HepG2 (cell line): ENCODE measurements at regions not wholly inside any gene's neighbourhood (a gene's known extent, or its start where the extent isn't known, plus 50 kb on each side); places are given as distances from the start of the nearest gene placed in this dataset.

Experiments
- CENPX ChIP-seq: sonication (generic); formaldehyde crosslinking; IDR thresholded peaks from 2 replicates; pipeline ENCODE4 v1.9.0; 2021; ENCODE audit warnings: mild to moderate bottlenecking, missing genetic modification reagents, moderate library complexity
- FOXP1 ChIP-seq, 2 experiments: fragments of 450-650 bp in 1 of 2; IDR thresholded peaks; 2 replicates each; pipeline ENCODE4 v1.6.1; 2017 to 2018; ENCODE audit warnings: antibody characterized with exemption in 1 of 2
- RBAK ChIP-seq: sonication (generic); formaldehyde crosslinking; IDR thresholded peaks from 2 replicates; pipeline ENCODE4 v1.5.1; 2020; ENCODE audit warnings: mild to moderate bottlenecking, missing genetic modification reagents
- SP2 ChIP-seq: sonication (generic); formaldehyde crosslinking; IDR thresholded peaks from 2 replicates; pipeline ENCODE4 v1.5.1; 2020; ENCODE audit warnings: mild to moderate bottlenecking, missing genetic modification reagents
- U2AF1 ChIP-seq: fragments of 200-400 bp; formaldehyde crosslinking; optimal IDR thresholded peaks from 2 replicates; pipeline ENCODE3; 2017; ENCODE audit warnings: mild to moderate bottlenecking, low read depth, low read length
- ZNF260 ChIP-seq: sonication (generic); formaldehyde crosslinking; IDR thresholded peaks from 2 replicates; pipeline ENCODE4 v1.4.0; 2020; ENCODE audit warnings: missing genetic modification reagents, low read depth, mild to moderate bottlenecking, borderline replicate concordance
- ZNF407 ChIP-seq: sonication (generic); formaldehyde crosslinking; IDR thresholded peaks from one replicate; pipeline ENCODE4 v1.5.1; 2020; ENCODE audit warnings: mild to moderate bottlenecking, missing genetic modification reagents; ENCODE audit errors: not compliant biosample characterization

- no peak for TF ChIP-seq CENPX (CRISPR knock-in tag)
- TF ChIP-seq U2AF1: no peak
- TF ChIP-seq ZNF260 (CRISPR knock-in tag): no peak
- no peak for TF ChIP-seq FOXP1 (IDR thresholded peaks at IDR 0.05)
- TF ChIP-seq FOXP1 (CRISPR knock-in tag; IDR thresholded peaks at IDR 0.05): no peak
- TF ChIP-seq SP2 (CRISPR knock-in tag): no peak
- TF ChIP-seq RBAK (CRISPR knock-in tag): no peak
- TF ChIP-seq ZNF407 (CRISPR knock-in tag): no peak
- TF ChIP-seq, all 625 proteins: peak for 0
Measured at GRCh38 chr3:76917436-76917835, 122.5 kb upstream of the ROBO2 start (continued).
